Uterus (tissue), 2 donors: ENCODE measurements at regions not wholly inside any gene's neighbourhood (a gene's known extent, or its start where the extent isn't known, plus 50 kb on each side); places are given as distances from the start of the nearest gene placed in this dataset.

Experiments used
- CTCF ChIP-seq, 4 experiments: fragments of 200-600 bp in 2 of 4; fragments of 450-650 bp in 2 of 4; sonication (generic) in 2 of 4; IDR thresholded peaks; one replicate each; pipeline ENCODE4 v1.5.1; 2016 to 2019; ENCODE audit warnings: antibody characterized with exemption in 4 of 4, mild to moderate bottlenecking in 2 of 4, moderate library complexity in 1 of 4
- POLR2A ChIP-seq, 2 donors: fragments of 450-650 bp; IDR thresholded peaks; one replicate each; pipeline ENCODE4 v1.6.1; 2016; ENCODE audit warnings: antibody characterized with exemption in 2 of 2, mild to moderate bottlenecking in 1 of 2, moderate library complexity in 1 of 2

- TF ChIP-seq CTCF (IDR thresholded peaks at IDR 0.05) (no peak), POLR2A (IDR thresholded peaks at IDR 0.05) (no peak)
These were observed 822.3 kb downstream of the MTRR start for GRCh38 chr5:8691221-8691620.
